Inflammatory macrophage (primary cell): ENCODE measurements at regions not wholly inside any gene's neighbourhood (a gene's known extent, or its start where the extent isn't known, plus 50 kb on each side); places are given as distances from the start of the nearest gene placed in this dataset.
"Not testable (repeated sequence)": the region's sequence is repeated elsewhere in the genome, so short reads cannot be mapped to it uniquely, and the experiment has no call there.

Source experiments
- DNase-seq, 2 donors: peaks; one replicate each; pipeline ENCODE4 v3.0.0-alpha.2; 2020 to 2022

DNA sequence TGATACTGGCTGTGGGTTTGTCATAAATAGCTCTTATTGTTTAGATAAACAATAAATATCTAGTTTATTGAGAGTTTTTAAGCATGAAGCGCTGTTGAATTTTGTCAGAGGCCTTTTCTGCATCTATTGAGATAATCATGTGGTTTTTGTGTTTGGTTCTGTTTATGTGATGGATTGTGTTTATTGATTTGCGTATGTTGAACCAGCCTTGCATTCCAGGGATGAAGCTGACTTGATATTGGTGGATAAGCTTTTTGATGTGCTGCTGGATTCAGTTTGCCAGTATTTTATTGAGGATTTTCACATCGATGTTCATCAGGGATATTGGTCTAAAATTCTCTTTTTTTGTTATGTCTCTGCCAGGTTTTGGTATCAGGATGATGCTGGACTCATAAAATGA is 231.4 kb downstream of the HS3ST3B1 start:
- DNase-seq = not testable (repeated sequence)

DNA sequence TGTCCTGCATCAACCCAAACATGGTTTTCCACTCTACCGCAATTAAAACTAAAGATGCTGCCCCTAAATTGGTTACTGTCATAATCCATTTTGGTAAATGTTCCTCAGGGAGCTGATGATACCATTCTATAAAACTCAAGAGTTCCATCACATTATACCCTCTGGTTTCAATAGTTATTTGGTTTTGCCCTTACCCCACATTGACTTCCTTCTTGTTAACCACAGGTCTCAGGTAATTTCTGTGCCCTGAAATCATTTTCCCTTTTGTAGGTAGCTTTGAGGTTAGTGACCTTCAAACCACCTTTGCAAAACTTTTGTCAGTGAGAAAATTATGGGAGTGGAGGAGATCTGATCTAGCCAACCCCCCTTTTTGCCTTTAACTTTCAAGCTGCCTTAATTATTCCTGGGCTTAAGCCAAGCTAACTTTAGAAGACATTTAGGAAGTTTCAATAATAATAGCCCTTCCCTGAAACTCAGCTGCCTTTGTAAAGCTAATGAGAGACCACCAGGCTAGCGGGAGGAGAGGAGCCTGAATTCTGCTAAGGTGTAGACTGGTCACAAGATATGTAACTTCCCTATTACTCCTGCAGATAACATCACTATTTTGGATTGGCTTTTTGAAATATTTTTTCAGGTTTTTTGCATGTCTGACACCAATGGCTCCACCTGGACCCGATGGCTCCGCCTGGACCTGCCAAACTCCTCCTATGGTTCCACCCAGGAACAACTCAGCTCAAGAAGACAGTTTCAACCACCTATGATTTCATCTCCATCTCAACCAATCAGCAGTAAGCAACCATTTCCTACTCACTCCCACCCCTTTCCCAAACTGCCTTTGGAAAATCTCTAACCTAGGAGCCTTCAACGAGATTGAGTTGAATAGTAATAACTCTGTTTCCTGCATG is 224.9 kb downstream of the HS3ST3B1 start:
- DNase-seq = no peak

GRCh38 chr17:14522795-14523387 is 222.0 kb downstream of the HS3ST3B1 start:
- no peak for DNase-seq

DNA sequence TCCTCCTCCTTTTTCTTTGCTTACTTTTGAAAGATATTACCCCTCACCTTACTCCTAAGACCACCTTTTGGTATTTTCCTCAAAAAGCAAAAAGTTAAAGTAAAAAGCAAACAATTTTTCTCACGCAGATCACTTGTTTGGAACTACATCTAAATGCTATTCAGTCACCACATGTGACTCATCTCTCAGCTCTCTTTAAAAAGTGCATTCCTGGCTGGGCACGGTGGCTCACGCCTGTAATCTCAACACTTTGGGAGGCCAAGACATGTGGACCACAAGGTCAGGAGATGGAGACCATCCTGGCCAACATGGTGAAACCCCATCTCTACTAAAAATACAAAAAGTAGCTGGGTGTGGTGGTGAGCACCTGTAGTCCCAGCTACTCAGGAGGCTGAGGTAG is 218.0 kb downstream of the HS3ST3B1 start:
- not testable (repeated sequence) for DNase-seq

DNA sequence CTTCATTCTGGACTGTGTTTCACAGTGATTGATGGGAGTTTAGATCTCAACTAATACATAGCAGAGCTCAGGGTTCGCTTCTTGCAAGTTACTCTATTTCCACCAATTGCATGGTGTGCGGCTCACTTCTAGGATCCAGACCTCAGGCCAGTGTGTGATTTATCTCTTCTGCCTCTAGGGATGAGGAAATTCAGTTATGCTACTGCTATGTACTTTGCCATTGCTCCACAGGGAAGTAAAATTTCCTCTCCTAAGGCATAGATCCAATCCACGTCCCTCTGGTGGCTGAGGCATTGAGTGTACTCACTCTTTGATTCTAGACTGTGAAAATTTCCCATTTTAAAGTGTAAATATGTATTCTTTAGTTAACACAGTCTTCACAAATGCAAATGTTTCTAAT is 214.1 kb downstream of the HS3ST3B1 start:
- DNase-seq = peak in 1 of 2 donors; percentile 1

- DNase-seq = no peak
These were observed 213.0 kb downstream of the HS3ST3B1 start for GRCh38 chr17:14513835-14514234.

DNA sequence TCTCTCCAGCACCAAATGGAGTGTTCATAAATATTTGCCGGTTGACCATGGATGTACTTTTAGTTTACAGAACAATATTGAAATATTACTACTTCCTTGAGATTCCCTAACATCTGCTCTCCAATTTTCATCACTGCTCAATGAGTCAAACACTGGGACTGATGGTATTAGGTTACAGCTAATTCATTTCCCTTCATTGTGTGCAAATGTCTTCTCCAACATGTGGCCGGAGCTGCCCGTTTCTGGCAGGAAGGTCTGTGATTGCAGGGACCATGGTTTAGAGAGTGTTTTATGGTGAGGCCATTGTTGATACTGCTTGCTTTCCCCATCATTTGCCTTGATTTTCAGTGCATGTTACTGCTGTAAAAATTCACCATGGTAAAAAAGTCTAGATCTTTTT is 209.3 kb downstream of the HS3ST3B1 start:
- DNase-seq = no peak

DNA sequence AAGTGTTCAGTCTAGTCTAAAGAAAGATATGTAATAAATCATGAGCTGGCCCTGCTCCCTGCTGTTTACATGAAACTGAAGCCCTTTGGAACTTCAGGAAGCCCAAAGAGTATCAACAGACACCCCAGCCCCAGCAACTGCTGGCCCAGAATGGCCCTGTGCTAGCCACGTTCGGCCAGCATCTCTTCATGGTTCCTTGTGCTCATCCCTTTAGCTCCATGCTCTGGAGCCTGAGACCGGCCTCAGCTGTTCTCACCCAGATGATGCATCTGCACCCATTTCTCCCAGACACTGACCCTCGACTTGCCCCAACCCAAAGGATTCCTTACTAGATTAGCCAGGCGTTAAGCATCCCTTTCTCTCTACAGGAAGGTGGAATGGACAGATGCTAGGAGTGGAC is 207.3 kb downstream of the HS3ST3B1 start:
- no peak for DNase-seq

DNA sequence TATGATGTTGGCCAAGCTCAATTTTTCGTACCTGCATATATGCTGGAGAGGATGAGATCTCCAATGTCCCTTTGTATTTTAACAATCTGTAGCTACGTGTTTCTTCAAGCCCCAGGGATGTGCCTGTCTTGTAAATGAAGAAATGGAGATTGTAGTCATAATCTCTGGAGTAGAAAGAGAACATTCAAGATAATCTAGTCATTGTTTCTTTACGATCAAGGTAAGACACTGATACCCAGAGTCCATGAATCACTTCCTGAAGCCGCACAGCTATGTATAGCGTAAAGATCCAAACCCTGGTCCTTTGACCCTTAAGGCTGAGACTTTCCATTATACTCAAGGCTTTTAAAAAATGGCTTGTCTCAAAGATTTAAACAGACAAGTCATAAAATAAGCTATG is 205.5 kb downstream of the HS3ST3B1 start:
- DNase-seq = no peak

- DNase-seq = no peak
These were observed 204.7 kb downstream of the HS3ST3B1 start for GRCh38 chr17:14505606-14506005.

DNA sequence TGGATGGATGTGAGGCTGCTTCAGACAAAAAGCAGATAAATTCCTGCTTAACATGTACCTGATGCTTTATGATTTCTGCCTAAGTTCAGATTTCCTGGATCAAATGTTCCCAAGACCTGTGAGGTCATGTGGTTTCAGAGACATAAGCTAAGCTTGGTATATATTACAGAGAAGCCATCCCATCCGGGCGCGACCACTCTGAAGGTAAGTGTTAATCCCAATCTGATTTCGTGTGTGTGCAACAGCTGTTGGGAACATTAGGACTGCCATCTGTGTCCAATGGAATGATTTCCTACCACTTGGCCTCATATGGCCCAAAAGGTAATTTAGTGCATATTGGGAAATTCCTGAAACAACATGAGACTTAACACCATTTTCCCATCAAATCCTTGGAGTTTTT is 199.1 kb downstream of the HS3ST3B1 start:
- DNase-seq = no peak

DNA sequence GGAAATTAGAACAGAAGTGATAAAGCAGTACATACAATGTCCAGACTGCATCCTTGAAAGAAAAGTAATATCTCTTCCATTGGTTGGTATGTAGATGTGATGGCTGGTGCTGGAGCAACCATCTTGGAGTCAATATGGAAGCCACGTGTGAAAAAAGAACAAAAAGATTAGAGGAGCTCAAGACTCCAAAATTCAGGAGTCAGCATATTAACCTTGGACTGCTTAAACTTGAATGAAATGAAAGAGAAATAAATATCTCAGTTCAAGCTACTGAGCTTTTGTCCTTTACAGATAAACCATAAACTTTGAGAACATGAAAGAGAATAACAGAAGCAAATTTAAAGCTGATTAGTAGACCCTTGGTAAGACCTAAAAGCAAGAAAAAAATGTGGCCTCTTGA is 197.9 kb downstream of the HS3ST3B1 start:
- DNase-seq = no peak

DNA sequence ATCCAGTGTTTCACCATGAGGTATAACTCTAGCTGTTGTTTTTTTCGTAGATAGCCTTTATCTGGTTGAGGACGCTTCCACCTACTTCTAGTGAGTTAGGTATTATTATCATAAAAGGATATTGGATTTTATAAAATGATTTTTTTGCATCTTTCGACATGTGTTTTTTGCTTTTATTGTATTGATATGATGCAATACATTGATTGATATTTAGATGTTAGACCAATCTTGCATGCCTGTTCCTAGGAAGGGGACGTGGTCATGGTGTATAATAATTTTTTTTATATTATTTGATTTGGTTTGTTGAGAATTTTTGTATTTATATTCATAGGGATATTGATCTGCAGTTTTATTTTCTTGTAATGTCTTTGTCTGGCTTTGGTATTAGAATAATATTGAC is 193.3 kb downstream of the HS3ST3B1 start:
- DNase-seq = no peak

DNA sequence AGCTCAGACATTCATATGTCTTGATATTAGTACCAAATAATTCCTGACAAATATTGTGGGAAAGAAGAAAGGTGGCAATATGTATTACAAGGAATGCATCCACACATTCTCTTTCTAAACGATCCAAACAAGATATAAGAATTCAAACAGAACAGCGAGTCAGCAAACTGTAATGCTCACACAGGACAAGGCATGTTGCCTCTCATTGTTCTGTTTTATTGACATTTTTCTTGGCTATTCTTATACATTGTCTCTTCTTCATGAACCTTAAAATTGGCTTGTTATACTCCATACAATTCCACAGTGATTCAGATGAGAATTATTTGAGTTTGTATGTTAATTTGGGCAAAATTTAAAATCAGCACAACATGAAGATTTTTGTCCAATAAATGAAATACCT is 189.1 kb downstream of the HS3ST3B1 start:
- DNase-seq = no peak

DNA sequence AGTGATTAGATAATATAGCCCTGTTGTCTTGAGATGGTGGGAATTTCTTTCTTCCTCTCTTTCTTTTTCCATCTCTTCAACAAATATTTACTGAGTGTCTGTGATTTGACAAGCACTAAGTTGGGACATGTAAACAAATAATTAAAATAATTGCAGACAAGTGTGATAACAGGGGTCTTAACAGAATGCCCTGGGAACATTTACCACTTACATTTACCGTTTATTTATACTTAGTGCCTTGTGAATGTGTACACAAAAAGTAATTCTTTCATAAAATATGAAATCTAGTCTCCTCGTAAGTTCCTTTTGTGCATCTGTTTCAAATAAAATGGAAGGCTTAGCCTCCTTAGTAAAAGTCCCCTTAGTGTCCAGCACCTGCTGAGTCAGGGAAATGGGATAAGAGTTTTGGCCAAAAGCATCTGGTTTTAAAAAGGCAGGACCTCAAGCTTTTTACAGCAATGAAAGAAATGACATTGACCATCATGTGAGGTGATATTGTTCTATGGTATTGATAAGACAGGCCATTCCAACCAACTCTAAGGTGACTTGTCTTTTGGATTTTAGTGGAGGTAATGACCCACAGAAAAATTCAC is 188.2 kb downstream of the HS3ST3B1 start:
- no peak for DNase-seq

DNA sequence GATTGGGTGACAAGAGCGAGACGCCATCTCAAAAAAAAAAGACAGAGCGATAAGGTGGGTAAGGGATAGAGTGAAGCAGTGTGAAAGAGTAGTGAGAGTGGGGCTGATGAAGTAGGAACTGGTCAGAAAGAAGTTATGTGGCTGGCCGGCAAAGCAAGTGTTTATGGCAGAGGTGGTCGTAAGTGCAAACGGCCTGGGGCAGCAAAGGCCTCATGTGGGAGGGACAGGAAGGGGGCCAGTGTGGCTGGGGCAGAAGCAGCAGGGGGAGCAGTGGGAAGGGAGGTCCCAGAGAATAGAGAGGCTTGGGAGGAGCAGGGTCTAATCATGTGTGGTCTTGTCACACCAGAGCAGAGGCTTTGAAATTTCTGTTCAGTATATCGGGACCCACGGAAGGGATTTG is 186.2 kb downstream of the HS3ST3B1 start:
- no peak for DNase-seq

DNA sequence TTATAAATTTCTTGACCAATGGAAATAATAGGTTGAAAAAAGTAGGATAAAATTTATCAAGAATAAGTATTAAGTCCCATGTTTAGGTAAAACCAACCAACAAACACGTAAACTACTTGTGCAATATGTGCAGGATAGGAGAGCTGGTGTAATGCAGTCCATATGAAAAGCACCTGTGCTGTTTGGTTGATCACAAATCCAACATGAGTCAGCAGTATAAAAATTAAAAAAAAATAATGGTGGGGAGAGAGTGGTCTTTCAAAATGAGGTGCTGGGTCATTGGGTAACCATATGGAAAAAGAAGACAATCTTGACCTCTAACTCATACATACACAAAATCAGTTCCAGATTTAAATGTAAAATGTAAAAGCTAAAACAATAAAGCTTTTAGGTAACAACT is 181.8 kb downstream of the HS3ST3B1 start:
- DNase-seq = no peak

GRCh38 chr17:14481664-14482063 is 180.8 kb downstream of the HS3ST3B1 start:
- DNase-seq = no peak

- no peak for DNase-seq
These were observed 173.7 kb downstream of the HS3ST3B1 start for GRCh38 chr17:14474591-14474990.

DNA sequence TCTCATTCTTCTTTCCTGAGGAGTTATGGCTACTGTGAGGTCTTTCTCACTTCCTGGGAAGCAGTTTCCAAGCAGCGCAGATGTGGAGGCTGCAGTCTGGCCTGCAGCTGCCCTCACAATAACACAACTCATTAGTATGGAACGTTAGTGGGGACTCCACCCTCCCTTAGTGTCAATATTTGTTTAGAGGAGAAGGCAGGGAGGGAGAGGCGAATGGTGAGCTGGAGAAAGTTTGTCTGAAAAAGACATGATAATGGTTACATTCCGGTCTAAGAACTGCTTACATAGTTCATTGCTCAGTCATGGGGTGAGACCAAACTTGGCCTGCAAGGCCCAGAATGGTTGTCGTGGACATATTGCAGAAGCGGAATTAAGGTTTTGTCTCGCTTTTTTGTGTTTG is 170.2 kb downstream of the HS3ST3B1 start:
- DNase-seq = no peak

DNA sequence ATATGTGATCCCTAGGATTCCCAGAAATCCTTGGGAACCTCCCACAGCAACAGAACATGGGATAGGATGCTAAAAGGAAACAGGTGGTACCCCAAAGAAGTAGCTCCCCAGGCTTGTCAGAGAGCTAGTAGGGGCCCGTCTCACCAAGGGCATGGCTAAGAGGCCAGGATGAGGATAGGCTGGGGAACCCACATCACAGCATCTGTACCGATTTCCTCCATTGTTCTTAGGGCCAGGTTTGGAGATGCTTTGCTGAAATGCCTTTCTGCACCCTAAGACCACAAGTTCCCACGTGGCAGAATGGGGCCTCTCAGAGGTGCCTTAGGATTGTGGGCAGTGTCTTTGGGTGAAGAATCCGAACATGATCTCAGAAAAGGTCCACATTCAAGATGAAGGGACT is 169.5 kb downstream of the HS3ST3B1 start:
- no peak for DNase-seq

- DNase-seq = no peak
These were observed 169.1 kb downstream of the HS3ST3B1 start for GRCh38 chr17:14469971-14470370.

DNA sequence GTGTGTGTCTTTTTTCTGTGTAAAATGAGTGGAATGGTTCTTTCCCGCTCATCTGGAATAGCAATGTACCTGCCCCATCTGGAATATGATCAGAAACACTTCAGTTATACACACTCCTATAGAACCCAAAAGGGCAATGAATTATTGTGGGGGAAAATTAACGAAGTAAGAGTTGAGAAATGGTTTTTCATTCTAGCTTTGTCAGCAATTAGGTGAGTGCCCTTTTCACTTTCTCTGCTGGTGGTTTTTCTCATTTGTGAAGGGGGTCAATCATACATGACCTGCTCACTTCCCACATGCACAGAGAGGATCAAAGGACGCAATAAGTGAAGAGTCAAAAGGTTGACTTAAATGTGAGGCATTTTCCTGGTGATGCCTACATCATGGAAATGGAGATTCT is 168.0 kb downstream of the HS3ST3B1 start:
- no peak for DNase-seq

GRCh38 chr17:14461227-14461548 is 160.3 kb downstream of the HS3ST3B1 start:
- DNase-seq = no peak
